ENCODE measurements at regions not wholly inside any gene's neighbourhood (a gene's known extent, or its start where the extent isn't known, plus 50 kb on each side); places are given as distances from the start of the nearest gene placed in this dataset.

- no peak overlapping the region for H3K27ac ChIP-seq (ENCODE audit: low read depth, low read length)
These were observed 96.7 kb downstream of the CCER1 start for GRCh38 chr12:90858252-90858651.

GRCh38 chr12:90855534-90855933, 99.4 kb downstream of the CCER1 start:
- H3K27me3 ChIP-seq (ENCODE audit: insufficient read depth, low read length), result no peaks in the 10 kb centered on the region
- H3K79me2 ChIP-seq (ENCODE audit: control insufficient read depth, insufficient read depth, low read length, unreplicated experiment), result no peaks in the 10 kb centered on the region
- no peak overlapping the region for H2AFZ ChIP-seq (ENCODE audit: low read length, unreplicated experiment)
- no peak overlapping the region for H3K4me3 ChIP-seq (ENCODE audit: low read depth, low read length)
- H3K27ac ChIP-seq (ENCODE audit: low read depth, low read length), result no peak overlapping the region
- no peaks in the 10 kb centered on the region for H3K36me3 ChIP-seq (ENCODE audit: insufficient read depth, low read length)
- peaks cover 5% of the 10 kb centered on the region for H3K4me1 ChIP-seq (ENCODE audit: control insufficient read depth, insufficient read depth, low read length, unreplicated experiment)

More at GRCh38 chr12:90858252-90858651, 96.7 kb downstream of the CCER1 start:
- Histone ChIP-seq H3K36me3 (ENCODE audit: insufficient read depth, low read length) (no peaks in the 10 kb centered on the region), H3K27me3 (ENCODE audit: insufficient read depth, low read length) (no peaks in the 10 kb centered on the region), H3K4me3 (ENCODE audit: low read depth, low read length) (no peak overlapping the region), H3K79me2 (ENCODE audit: control insufficient read depth, insufficient read depth, low read length, unreplicated experiment) (no peaks in the 10 kb centered on the region), H2AFZ (ENCODE audit: low read length, unreplicated experiment) (no peak overlapping the region), H3K4me1 (ENCODE audit: control insufficient read depth, insufficient read depth, low read length, unreplicated experiment) (peaks cover 5% of the 10 kb centered on the region)

GRCh38 chr12:90854136-90854689, 100.8 kb downstream of the CCER1 start:
- peak overlapping the region; percentile 43; the same call in 1 of the 2 replicates for H3K4me3 ChIP-seq (ENCODE audit: low read depth, low read length)
- no peak overlapping the region for H2AFZ ChIP-seq (ENCODE audit: low read length, unreplicated experiment)
- H3K36me3 ChIP-seq (ENCODE audit: insufficient read depth, low read length), result no peaks in the 10 kb centered on the region
- peaks cover 5% of the 10 kb centered on the region for H3K4me1 ChIP-seq (ENCODE audit: control insufficient read depth, insufficient read depth, low read length, unreplicated experiment)
- no peak overlapping the region for H3K27ac ChIP-seq (ENCODE audit: low read depth, low read length)
- H3K27me3 ChIP-seq (ENCODE audit: insufficient read depth, low read length), result no peaks in the 10 kb centered on the region
- H3K79me2 ChIP-seq (ENCODE audit: control insufficient read depth, insufficient read depth, low read length, unreplicated experiment), result no peaks in the 10 kb centered on the region

GRCh38 chr12:90851800-90852718, 102.9 kb downstream of the CCER1 start:
- Histone ChIP-seq H3K79me2 (ENCODE audit: control insufficient read depth, insufficient read depth, low read length, unreplicated experiment) (no peaks in the 10 kb centered on the region), H2AFZ (ENCODE audit: low read length, unreplicated experiment) (no peak overlapping the region)

GRCh38 chr12:90842477-90842876, 112.5 kb downstream of the CCER1 start:
- H3K4me1 ChIP-seq (ENCODE audit: control insufficient read depth, insufficient read depth, low read length, unreplicated experiment), result no peaks in the 10 kb centered on the region
- peak overlapping the region; percentile 48 for H2AFZ ChIP-seq (ENCODE audit: low read length, unreplicated experiment)
- H3K27ac ChIP-seq (ENCODE audit: low read depth, low read length), result no peak overlapping the region
- no peaks in the 10 kb centered on the region for H3K79me2 ChIP-seq (ENCODE audit: control insufficient read depth, insufficient read depth, low read length, unreplicated experiment)
- H3K36me3 ChIP-seq (ENCODE audit: insufficient read depth, low read length), result no peaks in the 10 kb centered on the region
- H3K4me3 ChIP-seq (ENCODE audit: low read depth, low read length), result no peak overlapping the region
- H3K27me3 ChIP-seq (ENCODE audit: insufficient read depth, low read length), result no peaks in the 10 kb centered on the region

More at GRCh38 chr12:90851800-90852718, 102.9 kb downstream of the CCER1 start:
- H3K4me3 ChIP-seq (ENCODE audit: low read depth, low read length), result no peak overlapping the region
- no peak overlapping the region for H3K27ac ChIP-seq (ENCODE audit: low read depth, low read length)
- no peaks in the 10 kb centered on the region for H3K36me3 ChIP-seq (ENCODE audit: insufficient read depth, low read length)
- peaks cover 5% of the 10 kb centered on the region for H3K4me1 ChIP-seq (ENCODE audit: control insufficient read depth, insufficient read depth, low read length, unreplicated experiment)
- H3K27me3 ChIP-seq (ENCODE audit: insufficient read depth, low read length), result no peaks in the 10 kb centered on the region

- H3K4me3 ChIP-seq (ENCODE audit: low read depth, low read length), result no peak overlapping the region
- H3K36me3 ChIP-seq (ENCODE audit: insufficient read depth, low read length), result no peaks in the 10 kb centered on the region
- no peak overlapping the region for H3K27ac ChIP-seq (ENCODE audit: low read depth, low read length)
- H3K79me2 ChIP-seq (ENCODE audit: control insufficient read depth, insufficient read depth, low read length, unreplicated experiment), result no peaks in the 10 kb centered on the region
- no peak overlapping the region for H2AFZ ChIP-seq (ENCODE audit: low read length, unreplicated experiment)
- no peaks in the 10 kb centered on the region for H3K27me3 ChIP-seq (ENCODE audit: insufficient read depth, low read length)
- no peaks in the 10 kb centered on the region for H3K4me1 ChIP-seq (ENCODE audit: control insufficient read depth, insufficient read depth, low read length, unreplicated experiment)
These were observed 113.6 kb downstream of the CCER1 start for GRCh38 chr12:90841336-90841735.

- H3K27ac ChIP-seq (ENCODE audit: low read depth, low read length), result no peak overlapping the region
- H3K4me1 ChIP-seq (ENCODE audit: control insufficient read depth, insufficient read depth, low read length, unreplicated experiment), result no peaks in the 10 kb centered on the region
- no peaks in the 10 kb centered on the region for H3K27me3 ChIP-seq (ENCODE audit: insufficient read depth, low read length)
- H3K36me3 ChIP-seq (ENCODE audit: insufficient read depth, low read length), result no peaks in the 10 kb centered on the region
- no peak overlapping the region for H3K4me3 ChIP-seq (ENCODE audit: low read depth, low read length)
- H3K79me2 ChIP-seq (ENCODE audit: control insufficient read depth, insufficient read depth, low read length, unreplicated experiment), result no peaks in the 10 kb centered on the region
- H2AFZ ChIP-seq (ENCODE audit: low read length, unreplicated experiment), result no peak overlapping the region
These were observed 115.6 kb downstream of the CCER1 start for GRCh38 chr12:90839346-90839745.

- H3K27me3 ChIP-seq (ENCODE audit: insufficient read depth, low read length), result no peaks in the 10 kb centered on the region
- H3K79me2 ChIP-seq (ENCODE audit: control insufficient read depth, insufficient read depth, low read length, unreplicated experiment), result no peaks in the 10 kb centered on the region
- peak overlapping the region; percentile 77 for H2AFZ ChIP-seq (ENCODE audit: low read length, unreplicated experiment)
- no peaks in the 10 kb centered on the region for H3K4me1 ChIP-seq (ENCODE audit: control insufficient read depth, insufficient read depth, low read length, unreplicated experiment)
- no peak overlapping the region for H3K27ac ChIP-seq (ENCODE audit: low read depth, low read length)
- no peaks in the 10 kb centered on the region for H3K36me3 ChIP-seq (ENCODE audit: insufficient read depth, low read length)
- H3K4me3 ChIP-seq (ENCODE audit: low read depth, low read length), result no peak overlapping the region
These were observed 118.3 kb downstream of the CCER1 start for GRCh38 chr12:90836689-90837088.

GRCh38 chr12:90833228-90833627, 121.7 kb downstream of the CCER1 start:
- H2AFZ ChIP-seq (ENCODE audit: low read length, unreplicated experiment), result peak overlapping the region; percentile 49
- no peaks in the 10 kb centered on the region for H3K79me2 ChIP-seq (ENCODE audit: control insufficient read depth, insufficient read depth, low read length, unreplicated experiment)
- no peak overlapping the region for H3K4me3 ChIP-seq (ENCODE audit: low read depth, low read length)
- H3K27ac ChIP-seq (ENCODE audit: low read depth, low read length), result no peak overlapping the region
- no peaks in the 10 kb centered on the region for H3K27me3 ChIP-seq (ENCODE audit: insufficient read depth, low read length)
- H3K4me1 ChIP-seq (ENCODE audit: control insufficient read depth, insufficient read depth, low read length, unreplicated experiment), result no peaks in the 10 kb centered on the region
- no peaks in the 10 kb centered on the region for H3K36me3 ChIP-seq (ENCODE audit: insufficient read depth, low read length)

GRCh38 chr12:90832427-90832826, 122.5 kb downstream of the CCER1 start:
- no peak overlapping the region for H3K27ac ChIP-seq (ENCODE audit: low read depth, low read length)
- H3K4me3 ChIP-seq (ENCODE audit: low read depth, low read length), result no peak overlapping the region
- H2AFZ ChIP-seq (ENCODE audit: low read length, unreplicated experiment), result no peak overlapping the region
- H3K27me3 ChIP-seq (ENCODE audit: insufficient read depth, low read length), result no peaks in the 10 kb centered on the region
- no peaks in the 10 kb centered on the region for H3K79me2 ChIP-seq (ENCODE audit: control insufficient read depth, insufficient read depth, low read length, unreplicated experiment)
- no peaks in the 10 kb centered on the region for H3K36me3 ChIP-seq (ENCODE audit: insufficient read depth, low read length)
- no peaks in the 10 kb centered on the region for H3K4me1 ChIP-seq (ENCODE audit: control insufficient read depth, insufficient read depth, low read length, unreplicated experiment)

GRCh38 chr12:90831712-90832111, 123.3 kb downstream of the CCER1 start:
- Histone ChIP-seq H3K36me3 (ENCODE audit: insufficient read depth, low read length) (no peaks in the 10 kb centered on the region), H3K79me2 (ENCODE audit: control insufficient read depth, insufficient read depth, low read length, unreplicated experiment) (no peaks in the 10 kb centered on the region), H3K27me3 (ENCODE audit: insufficient read depth, low read length) (no peaks in the 10 kb centered on the region), H3K4me3 (ENCODE audit: low read depth, low read length) (no peak overlapping the region), H2AFZ (ENCODE audit: low read length, unreplicated experiment) (no peak overlapping the region), H3K4me1 (ENCODE audit: control insufficient read depth, insufficient read depth, low read length, unreplicated experiment) (no peaks in the 10 kb centered on the region), H3K27ac (ENCODE audit: low read depth, low read length) (no peak overlapping the region)
